ENCODE measurements at regions not wholly inside any gene's neighbourhood (a gene's known extent, or its start where the extent isn't known, plus 50 kb on each side); places are given as distances from the start of the nearest gene placed in this dataset.

DNA sequence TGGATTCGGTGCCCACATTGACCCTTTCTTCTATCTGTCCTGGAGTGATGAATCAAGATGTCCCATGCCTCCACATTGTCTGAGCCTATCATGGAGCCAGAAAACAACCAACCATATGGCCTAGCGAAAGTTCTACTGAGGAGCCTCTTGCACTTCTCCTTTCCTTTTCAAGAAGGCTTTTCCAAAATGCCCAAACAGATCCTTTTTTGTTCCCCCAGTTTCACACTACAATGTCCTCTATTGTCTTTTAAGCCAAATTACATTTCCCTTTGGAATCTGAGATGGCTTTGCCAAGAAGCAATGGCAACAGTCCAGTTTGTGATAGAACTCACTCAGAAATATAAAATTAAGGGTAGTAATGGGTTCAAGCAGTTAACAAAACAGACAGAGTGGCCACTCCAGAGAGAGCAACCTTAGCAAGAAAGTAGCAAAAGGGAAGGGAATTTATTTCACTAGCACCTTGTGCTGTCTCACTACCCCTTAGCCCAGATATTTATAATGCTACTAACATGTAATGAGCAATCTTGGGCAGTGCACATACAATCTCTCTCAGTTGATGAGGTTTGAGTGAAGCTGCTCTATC, 194.6 kb upstream of the PDE1C start:
- DNase-seq (ENCODE audit: low read depth, low spot score): no peak

DNA sequence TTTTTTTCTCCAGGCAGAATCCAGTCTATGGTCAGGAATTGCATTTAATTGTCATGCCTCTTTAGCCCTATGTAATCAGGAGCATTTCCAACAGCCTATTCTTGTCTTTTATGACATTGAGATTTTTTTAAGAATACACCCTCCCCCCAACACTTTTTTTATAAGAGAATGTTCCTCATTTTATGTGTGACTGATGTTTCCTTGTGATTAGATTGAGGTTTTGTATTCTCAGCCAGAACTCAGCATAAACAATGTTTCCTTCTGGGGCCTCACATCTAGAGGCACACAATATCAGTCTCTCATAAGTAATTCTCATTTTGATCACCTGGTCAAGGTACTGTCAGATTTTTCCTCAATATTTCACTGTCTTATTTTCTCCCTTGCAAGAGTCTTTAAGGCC, 193.4 kb upstream of the PDE1C start:
- DNase-seq (ENCODE audit: low read depth, low spot score): no peak

DNA sequence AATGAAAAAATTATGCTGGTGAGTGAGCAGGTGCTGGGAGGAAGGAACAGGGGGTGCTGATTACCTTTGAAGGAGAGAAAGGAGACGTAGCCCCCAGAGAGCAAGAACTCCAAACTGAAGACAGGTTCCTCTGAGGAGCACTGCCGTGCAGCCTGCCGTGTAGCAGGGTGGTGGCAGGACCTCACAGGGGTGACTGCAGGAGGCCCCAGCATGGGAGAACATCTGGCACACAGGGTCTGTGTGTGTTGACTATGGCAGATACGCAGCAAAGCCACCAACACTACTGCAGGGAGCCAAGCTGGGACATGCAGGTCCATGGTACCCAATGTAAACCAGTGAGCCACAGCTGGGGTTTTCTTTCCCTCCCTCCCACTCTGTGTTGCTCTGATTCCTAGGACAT, 192.1 kb upstream of the PDE1C start:
- DNase-seq (ENCODE audit: low read depth, low spot score): no peak

DNA sequence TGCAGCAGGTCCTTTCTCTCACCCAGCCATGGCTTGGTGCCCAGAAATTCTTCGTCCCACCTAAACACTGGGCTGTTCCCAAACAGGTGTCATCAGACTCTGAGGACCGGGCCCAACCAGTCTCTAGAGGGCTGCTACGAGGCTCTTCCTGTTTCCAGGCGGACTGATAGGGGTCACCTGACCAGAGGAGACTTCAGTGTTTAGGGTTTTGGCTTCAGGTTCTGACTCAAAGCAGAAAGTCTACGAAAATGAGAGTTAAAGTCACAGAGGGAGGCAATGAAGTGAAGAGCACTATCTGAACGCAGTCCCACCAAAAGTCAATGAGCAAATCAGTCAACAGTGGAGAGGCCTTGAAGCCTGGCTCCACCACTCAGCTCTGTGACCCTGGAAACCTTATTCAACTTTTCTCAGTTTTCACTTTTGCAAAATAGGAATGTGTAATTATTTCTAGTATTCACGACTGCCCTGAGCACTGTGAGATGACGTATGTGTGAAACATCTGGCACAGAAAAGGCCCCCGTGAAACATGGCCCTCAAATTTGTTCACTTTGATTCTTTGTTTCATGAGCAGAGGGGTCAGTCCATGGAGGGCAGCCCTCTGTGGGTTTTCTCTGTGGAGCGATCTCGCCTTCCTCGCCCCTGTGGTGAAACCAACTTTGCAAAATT, 189.9 kb upstream of the PDE1C start:
- no peak for DNase-seq (ENCODE audit: low read depth, low spot score)

DNA sequence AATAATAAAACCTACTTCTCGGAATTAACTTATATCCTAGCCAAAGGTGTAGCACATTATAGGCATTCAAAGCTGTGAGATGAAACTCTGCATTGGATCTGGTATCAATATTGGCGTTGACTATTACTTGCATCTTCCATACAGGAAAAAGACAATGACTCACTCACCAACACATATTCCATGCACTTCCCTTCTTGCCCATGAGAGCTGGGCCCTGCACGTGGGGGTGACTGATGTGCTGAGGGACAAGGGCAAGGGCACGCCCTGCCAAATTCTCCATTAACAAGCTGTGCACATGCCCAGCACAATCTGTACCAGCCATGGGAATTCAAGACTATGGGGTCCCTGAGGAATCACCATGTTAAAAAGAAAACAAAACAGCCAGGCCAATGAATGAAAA, 188.1 kb upstream of the PDE1C start:
- no peak for DNase-seq (ENCODE audit: low read depth, low spot score)

DNA sequence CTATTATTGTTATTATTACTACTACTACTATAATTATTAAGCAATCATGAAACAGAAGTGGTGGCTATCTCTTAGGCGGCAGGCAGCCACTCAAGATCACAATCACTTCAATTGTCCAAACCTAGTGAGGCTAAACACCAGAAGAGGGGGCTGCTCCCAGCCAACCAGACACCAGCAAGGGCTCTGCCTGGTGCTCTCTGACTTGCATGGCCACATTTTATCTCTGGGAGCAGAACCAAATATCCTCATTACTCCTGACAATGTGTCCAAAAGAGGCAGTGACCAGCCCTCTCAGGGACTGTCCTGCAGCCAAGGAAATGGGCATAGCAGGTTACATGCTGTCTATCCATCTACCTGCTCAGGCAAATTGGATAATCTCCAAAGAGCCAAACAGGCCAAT, 187.4 kb upstream of the PDE1C start:
- no peak for DNase-seq (ENCODE audit: low read depth, low spot score)

DNA sequence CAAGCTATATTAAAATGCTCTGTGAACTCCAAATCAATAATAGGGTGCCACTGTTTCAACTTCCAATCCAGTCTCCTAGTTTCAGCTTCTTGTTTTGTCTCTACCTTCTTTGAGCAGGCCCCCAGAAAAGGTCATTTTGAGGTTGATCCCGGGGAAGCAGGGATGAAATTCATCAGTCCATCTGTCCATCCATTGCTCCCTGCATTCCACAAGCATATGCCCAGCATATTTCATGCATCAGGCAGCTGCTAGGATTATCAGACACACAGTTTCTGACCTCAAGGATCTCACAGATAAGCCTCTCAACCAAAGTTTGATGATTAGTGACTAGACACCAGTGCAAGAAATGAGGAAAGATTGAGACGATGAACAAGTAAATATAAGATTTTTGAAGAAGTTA, 186.6 kb upstream of the PDE1C start:
- DNase-seq (ENCODE audit: low read depth, low spot score): no peak

DNA sequence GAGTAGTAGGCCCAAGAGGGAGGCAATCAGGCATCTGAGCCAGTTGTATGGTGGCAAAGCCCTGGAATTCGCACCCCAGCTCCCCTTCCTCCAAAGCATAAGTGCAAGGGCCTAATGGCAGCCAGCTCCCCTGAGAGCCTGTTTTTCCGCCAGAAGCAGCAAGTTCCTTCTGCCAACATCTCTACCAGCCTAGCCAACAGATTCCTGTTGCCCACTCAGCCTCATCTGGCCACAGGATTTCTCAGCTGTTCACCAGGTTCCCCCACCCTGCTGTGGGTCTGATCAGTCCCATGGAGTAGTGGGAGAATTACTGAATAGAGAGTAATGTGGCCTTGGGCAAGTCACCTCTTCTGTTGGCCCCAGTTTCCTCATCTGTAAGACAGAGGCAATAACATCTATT, 186.2 kb upstream of the PDE1C start:
- DNase-seq (ENCODE audit: low read depth, low spot score): no peak

DNA sequence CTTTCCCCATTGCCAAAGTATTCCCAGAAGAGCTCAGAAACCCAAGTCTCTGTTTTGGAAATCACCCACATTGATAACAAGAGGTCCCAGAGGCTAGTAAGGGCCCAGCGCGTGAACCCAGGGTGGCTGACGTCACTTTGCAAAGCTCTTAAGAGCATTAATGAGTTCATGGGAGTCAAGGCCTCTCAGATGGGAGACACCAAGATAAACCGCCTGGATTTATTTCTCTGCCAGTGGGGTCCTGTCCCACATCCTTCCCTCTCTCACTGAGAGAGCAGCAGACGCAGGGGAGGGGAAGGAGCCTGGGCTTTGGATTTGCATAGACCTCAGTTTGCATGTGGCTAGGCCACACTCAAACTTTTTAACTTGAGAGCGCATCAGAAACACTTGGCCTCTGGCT, 184.8 kb upstream of the PDE1C start:
- DNase-seq (ENCODE audit: low read depth, low spot score): no peak

DNA sequence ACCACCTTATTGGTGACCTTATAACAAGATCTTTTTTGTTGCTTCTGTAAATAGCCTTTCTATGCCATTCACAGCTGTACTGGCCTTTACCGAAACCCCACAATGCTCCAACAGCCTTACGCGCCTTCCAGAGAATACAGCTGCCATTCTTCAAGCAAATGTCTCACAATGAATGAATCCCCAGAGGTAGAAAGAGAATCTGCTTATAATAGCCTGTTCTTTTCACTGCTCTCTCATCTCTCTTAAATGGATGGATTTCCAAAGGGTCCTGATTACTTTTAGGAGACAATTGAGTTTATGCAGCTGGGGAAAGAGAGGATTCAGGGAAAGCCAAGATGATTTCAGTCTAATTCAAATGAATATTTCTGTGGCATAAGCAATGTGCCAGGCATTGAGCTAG, 183.1 kb upstream of the PDE1C start:
- DNase-seq (ENCODE audit: low read depth, low spot score): no peak

DNA sequence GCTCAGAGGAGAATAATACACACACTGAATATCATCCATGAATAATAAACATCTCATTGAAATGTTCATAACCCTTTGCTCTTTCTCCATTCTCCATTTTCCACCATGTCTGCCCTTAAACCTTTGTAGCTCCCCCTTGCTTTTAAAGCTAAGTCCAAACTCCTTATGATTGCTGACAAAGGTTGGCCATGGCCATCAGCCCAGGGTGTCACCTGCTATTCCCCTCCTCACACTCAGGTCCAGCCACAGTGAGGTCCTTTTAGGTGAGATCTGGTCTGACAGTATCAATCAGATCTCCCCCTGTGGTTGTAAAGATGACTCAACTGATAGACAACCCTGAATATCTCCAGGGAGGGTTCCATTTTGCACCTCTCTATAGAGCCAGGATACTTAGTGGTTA, 181.5 kb upstream of the PDE1C start:
- no peak for DNase-seq (ENCODE audit: low read depth, low spot score)

DNA sequence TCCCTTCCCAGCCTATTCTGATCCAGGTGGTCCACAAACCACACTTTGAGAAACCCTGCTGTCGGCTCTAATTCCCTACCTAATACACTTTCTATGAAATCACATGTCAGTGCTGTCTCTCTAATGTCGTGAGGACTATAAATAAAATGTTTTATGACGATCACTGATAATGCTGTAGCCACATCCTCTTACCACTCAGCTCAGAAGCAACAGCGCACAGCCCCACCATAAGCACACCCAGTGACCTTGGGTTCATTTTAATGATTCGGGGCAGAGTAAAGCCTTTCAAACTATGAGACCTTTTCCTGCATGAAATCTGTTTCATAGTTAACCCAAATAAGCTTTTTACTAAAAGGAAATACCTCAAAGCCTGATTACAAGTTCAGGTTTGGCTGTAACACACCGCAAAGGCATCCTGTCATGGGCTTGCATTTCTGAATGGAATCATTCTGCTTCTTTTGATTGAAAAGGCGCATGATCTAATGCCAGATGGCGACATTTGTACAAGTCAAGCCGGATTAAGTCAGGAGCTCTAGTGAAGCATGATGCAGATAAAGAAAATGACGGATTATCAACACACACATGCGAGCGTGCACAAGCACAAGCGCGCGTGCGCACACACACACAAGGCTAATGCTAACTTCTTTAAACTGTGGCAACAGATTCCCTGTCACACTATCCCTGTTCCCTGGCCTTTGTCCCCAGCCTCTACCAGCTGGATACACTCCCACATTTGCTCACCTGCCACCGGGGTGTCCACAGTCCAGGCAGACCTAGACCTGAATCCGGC, 180.5 kb upstream of the PDE1C start:
- no peak for DNase-seq (ENCODE audit: low read depth, low spot score)

DNA sequence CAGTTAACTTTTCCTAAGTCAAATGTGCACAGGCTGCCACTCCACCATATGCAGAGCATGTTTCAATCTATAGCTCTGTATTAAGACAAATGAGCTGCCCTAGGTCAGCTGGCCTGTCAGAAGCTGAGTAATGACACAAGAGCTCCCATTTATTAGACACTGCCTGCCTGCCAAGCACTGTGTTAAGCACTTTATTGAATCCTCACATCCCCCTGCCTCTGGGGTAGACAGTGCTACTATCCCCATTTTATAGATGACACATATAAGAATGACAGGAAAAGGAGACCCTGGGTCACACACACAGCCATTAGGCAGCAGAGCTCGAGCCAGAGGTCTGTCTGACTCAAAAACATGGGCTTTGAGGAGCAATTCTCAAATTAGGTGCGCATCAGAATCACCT, 179.8 kb upstream of the PDE1C start:
- no peak for DNase-seq (ENCODE audit: low read depth, low spot score)

DNA sequence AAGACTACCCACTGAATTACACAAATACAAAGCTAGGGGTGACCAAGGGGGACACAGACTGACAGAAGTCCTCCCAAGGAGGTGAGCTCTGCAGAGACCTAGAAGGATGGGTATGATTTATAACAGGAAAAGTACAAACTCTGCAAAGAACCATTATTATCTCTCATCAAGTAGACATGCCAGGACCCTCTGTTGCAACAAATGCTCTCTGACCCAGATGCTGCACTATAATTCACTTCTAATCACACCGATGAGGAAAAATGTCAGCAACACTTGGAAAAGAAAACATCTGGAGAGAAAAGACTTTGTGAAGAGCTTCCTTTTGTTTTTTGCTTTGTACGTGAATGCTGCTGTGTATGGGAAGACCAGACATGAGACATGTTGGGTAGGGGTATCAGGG, 178.3 kb upstream of the PDE1C start:
- no peak for DNase-seq (ENCODE audit: low read depth, low spot score)

DNA sequence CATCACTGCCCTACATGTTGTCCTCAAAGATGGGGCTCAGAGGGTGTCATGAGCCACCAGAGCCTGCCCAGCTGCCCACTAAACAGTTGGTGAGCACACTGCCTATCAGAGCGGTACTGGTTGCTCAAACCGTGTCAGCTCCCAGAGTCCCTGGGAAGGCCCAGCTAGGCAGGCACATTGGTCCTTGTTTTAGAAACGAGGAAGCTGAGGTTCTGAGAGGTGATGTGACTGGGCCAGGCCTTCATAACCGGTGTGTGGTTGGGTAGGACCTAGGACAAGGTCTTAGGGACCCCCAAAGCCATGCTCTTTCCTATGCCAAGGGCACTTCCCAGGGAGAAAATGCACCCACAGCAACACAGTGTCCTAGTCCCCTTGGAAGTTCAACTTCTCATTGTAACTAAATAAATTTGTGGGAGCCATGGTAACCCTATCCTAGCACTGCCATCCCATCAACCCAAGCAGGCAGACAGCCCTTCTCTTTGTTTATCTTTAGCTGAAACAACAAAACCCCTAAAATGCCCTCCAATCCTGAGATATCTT, 174.7 kb upstream of the PDE1C start:
- no peak for DNase-seq (ENCODE audit: low read depth, low spot score)

DNA sequence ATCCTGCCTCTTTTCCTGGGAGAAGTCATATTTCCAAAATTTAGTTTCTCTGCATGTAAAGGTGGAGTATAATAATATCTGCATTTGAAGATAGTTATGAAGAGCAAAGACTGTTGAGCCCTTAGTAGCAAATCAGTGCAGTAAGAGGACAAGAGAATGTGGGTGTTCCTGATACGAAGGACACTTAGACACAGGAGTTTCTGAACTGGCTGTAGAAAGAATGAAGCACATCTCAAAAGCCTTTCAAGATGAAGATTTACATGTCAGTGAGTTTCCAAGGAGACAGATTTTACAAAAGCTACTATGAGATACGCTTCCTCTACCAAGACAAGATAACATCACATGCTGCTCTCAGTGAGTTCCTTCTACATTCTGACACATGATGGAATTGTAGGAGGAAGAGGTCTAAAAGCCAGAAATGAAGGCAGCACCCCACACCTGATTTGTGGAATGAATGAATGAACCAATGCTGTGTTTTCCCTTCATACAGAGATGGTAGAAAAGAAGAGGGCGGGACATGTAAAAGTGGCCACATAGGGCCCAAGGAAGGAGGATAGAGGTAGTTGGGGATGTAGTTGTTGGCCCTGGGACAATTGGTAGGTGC, 173.6 kb upstream of the PDE1C start:
- DNase-seq (ENCODE audit: low read depth, low spot score): no peak

DNA sequence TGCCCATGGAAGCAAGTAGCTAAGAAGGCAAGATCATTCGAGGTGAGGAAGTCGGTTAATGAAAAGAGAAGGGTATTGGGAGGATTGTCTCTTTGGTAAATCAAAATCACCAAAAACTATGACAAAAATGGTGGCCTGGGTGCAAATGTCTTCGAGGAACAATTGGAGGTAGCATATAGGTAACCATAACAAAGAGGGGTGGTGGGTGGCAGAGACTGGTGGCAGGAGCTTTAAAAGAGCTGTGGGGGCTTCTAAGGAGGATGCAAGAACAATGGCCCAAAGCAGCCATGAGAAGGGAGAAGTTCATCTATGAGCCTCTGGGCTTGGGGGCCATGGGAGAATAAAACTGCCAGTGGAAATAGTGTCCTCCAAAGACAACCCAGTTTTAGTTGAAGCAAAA, 172.2 kb upstream of the PDE1C start:
- no peak for DNase-seq (ENCODE audit: low read depth, low spot score)

DNA sequence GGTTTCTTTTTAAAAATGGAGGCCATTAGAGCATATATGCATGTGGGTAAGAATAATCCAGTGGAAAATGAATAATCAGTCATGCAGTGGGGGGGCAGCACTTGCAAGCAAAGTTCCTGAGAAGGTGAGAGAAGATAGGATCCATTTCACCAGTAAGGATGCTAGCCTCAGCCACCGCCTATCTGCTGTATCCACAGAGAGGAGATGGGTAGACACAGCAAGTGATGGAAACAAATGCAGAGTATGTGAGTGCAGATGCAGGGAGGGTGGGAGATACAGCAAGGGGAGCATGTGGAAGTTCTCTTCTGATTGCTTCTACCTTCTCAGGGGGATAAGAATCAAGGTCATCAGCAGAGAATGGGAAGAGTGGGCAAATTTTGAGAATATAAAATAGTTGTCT, 171.4 kb upstream of the PDE1C start:
- no peak for DNase-seq (ENCODE audit: low read depth, low spot score)

DNA sequence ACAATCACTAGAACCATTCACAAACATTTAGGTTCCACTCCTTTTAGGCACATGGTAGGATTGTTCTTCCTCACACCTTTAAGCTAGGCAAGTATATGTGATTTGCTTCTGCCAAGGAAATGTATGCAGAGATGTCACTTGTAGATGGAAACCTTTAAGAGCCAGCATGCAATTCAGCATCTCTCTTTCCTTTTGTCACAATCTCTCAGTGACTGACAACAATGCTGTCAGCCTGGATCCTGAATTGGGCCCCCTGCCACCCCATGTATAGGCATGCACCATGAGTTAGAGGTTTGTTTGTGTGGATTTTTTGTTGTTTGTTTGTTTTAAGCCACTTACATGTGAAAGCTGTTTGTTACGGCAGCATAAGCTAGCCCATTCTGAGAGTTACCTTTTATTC, 169.6 kb upstream of the PDE1C start:
- DNase-seq (ENCODE audit: low read depth, low spot score): no peak

DNA sequence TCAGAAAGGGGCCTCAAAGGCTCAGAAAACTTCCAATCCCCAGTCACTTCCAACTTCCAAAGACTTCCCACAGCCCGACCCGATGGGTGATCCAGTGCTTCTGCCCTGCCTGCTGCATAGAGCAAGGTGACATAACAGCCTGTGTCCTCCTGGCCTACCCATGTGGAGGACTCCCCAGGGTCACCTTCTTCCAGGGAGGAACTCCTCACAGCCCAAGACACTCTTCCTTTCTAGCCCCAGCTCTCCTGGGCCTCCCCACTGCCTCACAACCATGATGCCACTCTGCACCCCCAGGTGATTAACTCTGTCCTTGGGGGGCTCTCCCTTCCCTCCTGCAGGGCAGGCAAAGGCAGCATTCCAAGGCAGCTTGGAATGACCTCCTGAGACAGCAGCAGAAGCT, 158.4 kb upstream of the PDE1C start:
- DNase-seq (ENCODE audit: low read depth, low spot score): no peak

DNA sequence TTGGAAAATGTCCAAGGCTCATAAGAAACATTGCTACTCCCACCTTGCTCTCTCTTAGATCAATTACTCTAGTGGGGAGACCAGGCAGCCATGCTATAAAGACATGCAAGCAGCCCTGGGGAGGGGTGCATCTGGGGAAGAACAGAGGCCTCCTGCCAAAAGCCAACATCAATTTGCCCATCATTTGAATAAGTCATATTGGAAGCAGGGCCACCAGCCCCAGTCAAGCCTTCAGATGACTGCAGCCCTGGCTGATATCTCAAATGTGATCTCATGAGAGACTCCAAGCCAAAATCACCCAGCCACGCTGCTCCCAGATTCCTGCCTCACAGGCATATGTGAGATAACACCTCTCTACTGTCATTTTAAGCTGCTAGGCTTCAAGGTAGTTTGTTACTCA, 157.5 kb upstream of the PDE1C start:
- DNase-seq (ENCODE audit: low read depth, low spot score): no peak

DNA sequence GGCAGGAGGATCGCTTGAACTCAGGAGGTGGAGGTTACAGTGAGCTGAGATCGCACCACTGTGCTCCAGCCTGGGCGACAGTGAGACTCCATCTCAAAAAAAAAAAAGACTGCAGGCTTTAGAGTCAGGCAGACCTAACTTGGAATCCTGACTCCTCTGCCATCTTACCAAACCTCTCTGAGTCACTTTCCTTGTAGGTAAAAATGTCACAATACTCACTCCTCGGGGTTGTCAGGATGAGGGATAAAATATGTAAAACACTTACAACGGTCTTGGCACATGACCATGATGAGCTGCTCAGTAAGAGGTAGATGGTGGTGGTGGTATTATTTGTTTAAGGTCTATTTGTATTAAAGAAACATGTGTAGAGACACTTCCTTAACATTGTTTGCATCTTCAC, 154.1 kb upstream of the PDE1C start:
- no peak for DNase-seq (ENCODE audit: low read depth, low spot score)

DNA sequence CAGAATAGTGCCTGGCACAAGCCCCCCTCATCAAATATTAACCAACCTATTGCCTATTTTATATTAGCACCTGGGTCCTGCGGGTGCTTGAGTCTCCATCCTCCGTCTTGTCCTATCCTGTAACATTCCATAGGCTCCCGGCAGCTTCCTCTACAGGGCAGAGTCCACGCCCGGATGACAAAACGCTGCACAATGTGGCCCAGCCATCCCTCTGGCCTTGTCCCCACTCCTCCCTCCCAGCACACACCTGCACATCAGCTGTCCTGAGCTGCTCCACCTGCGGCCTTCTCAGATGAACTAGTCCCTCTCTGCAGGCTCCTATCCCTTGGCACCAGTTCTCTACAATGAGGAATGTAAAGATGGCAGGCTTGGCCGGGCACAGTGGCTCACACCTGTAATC, 153.5 kb upstream of the PDE1C start:
- DNase-seq (ENCODE audit: low read depth, low spot score): no peak
